LoVo (cell line): ENCODE measurements at regions not wholly inside any gene's neighbourhood (a gene's known extent, or its start where the extent isn't known, plus 50 kb on each side); places are given as distances from the start of the nearest gene placed in this dataset.

Experiments
- DNase-seq: peaks from one replicate; pipeline ENCODE4 v3.0.0-alpha.2; 2016; ENCODE audit warnings: low spot score

DNA sequence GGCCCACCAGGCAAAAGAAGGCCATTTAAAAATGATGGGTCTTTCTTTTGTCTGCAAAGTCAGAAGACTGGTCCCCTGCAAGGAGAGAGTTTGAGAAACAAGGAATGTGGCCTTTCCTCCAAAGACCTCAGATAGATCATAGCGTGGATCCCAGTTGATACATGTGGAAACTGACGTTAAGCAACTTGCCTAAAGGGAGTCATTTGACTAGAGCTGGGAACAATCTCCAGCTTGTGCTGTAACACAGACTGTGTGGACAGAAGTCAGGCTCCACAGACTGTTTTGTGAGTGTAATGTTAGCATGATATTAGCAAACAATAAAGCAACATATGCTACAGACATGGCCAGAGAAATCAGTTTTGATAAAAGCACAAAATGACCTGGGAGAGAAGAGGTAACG lies 140.4 kb upstream of the CITED2 start:
- DNase-seq = no peak

GRCh38 chr6:139510040-139510790 lies 135.8 kb upstream of the CITED2 start:
- no peak for DNase-seq

GRCh38 chr6:139509167-139509566 lies 134.7 kb upstream of the CITED2 start:
- DNase-seq = no peak

DNA sequence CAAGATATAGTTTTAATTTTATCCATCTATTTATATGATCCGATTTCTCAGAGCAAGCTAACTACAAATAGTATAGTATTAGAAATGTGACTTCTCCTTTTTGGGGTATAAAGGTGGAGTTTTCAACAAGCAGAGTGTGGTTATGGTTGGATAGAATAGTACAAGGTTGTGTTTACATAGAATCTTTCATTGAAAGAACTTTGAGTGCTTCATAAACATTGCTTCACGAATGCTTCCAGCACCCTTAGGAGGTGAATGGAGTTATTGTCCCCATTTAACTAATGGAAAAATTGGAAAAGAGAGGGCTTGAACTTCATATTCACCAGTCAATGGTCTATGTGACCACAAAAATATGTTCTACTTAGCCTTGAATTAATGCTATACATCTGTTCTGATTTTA lies 134.1 kb upstream of the CITED2 start:
- no peak for DNase-seq

- no peak for DNase-seq
Measured at GRCh38 chr6:139508023-139508422, 133.6 kb upstream of the CITED2 start.

GRCh38 chr6:139500977-139501376 lies 126.5 kb upstream of the CITED2 start:
- DNase-seq = peak; percentile 3

DNA sequence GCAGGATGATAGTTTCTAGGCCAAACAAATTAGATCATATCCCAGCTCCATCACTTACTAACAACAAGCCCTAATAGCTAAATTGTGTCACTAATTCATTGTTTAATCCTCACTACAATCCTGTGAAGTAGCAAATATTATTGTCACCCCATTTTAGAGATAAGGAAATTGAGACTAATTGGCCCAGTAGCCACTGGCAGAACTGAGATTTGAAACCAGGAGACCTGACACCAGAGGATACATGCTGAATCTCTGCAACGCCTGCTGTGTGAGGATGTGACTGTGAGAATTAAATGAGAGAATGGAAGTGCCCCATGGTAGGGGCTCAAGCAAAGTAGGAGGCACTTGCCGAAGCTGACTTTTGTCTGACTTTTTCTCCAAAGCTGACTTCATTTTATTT lies 124.3 kb upstream of the CITED2 start:
- no peak for DNase-seq

GRCh38 chr6:139497345-139497961 lies 123.0 kb upstream of the CITED2 start:
- DNase-seq = no peak

- DNase-seq = no peak
Measured at GRCh38 chr6:139496654-139497344, 122.4 kb upstream of the CITED2 start.

DNA sequence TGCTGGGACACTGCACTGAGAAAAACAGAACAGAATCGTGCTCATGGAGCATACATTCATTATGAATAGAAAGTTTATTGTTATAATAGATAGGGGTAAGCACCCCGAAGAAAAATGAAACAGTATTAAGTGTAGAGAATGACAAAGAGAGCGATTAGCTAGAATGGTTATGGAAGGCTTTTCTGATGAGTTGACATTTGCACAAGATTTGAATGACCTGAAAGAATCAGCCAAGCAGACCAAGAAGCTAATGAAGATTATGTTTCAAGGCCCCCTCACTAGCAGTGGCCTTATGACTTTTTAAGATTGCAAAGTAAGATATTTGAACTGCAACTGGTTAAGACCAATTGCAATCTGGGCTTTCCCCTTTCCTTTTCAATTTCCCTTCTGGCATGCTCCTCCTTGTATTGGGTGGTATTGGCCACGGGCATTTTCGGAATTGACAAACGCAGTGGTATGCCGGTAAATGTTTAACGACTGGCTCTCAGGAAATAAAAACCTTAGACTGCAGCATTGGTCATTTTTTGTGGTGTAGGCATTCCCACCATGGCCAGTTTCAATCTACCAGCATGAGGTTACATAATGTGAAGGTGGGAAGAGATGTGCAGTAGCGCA lies 120.0 kb upstream of the CITED2 start:
- DNase-seq = no peak

GRCh38 chr6:139490482-139490881 lies 116.0 kb upstream of the CITED2 start:
- DNase-seq = no peak

DNA sequence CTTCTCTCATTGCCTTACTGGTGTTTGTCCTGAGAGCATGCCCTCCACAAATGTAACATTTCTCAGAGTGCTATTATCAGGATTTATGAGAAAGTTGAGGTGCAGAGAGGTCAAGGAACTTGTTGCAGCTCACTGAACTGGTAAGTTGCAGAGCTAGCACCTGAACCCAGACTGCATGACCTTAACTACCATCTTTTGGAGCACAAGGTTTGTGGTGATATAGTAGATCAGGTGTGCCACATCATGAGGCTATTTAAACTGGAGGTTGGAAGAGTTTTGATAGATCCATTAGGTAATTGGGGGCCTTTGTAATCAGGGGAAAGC lies 112.0 kb upstream of the CITED2 start:
- DNase-seq = no peak

DNA sequence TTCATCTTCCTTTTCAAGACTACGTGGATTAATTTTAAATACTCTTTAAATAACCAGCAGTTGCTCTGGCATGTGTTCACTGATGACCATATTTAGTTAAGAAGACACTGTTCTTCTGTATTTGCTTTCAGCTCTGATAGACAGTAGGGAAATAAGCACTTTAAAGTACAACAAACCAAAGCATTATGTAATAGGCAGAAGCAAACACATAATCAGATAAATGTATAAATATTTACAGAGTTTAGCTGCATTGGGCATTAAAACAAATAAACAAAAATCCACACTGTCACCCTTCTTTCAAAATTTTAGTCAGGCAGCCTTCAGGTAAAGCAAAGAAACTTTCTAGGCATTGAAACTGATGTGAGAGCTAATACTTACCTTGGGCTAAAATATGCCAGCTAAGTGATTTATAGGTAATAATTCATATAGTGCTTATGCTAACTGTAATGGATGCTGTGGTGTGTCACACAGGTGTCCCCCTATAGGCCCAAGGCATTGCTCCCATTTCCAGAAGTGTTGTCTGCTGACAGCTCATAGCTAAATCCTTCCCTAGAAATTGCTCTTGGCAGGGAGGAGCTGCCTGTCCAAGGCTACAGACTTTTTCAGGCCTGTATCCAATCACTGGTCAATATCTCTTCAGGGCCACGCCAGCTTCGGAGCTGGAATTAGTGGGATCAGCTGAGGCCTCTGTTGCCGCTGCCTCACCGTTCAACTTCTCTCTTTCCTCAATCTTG lies 111.5 kb upstream of the CITED2 start:
- no peak for DNase-seq

DNA sequence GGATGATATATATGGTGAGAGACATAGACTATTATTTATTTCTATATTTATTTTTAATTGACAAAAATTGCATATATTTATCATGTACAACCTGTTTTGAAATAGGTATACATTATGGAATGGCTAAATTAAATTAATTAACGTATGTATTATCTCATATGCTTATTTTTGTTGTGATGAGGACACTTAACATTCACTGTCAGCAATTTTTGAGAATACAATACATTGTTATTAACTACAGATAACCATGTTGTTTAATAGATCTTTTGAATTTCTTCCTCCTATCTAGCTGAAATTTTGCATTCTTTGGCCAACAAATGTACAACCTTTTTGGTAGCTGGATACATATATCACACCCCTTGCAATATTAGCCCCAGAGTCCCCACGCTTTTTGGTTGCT lies 110.7 kb upstream of the CITED2 start:
- DNase-seq = no peak

DNA sequence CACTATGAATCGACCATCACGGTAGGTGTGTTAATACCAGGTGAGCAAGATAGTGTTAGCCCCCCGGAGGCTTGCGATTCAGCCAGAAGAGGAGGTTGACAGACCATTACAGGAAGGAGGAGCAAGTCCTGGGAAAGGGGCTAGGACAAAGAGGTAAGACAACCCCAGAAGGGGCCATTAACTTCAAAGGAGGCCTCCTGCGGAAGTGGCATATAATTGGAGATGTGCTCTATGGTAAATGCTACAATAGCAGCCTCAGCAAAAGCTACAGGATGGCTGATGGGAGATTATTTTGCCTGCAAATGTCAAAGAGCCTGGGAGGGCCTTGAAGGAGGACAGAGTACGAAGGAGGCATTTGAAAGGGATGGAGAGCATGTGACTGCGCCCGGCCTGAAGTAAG lies 108.6 kb upstream of the CITED2 start:
- DNase-seq = no peak

DNA sequence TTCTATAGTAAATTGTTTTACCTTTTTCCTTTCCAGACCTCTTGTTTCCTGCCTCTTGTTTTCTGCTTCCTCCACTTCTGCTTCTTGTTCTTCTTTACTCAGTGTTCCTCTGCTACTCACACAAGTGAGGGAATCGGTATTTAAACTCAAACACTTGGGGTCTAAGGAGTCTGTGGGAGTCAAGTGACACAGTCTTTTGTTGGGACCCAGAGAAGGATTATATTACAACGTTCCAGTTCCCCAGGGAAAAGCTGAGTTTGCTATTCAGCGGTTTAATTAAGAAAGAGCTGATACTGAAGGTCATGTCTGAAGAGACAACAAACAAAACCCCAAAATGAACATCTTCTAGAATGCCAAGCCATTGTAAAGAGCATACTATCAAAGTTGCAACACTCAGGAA lies 107.8 kb upstream of the CITED2 start:
- DNase-seq = no peak

- no peak for DNase-seq
Measured at GRCh38 chr6:139480356-139481165, 106.1 kb upstream of the CITED2 start.

GRCh38 chr6:139479433-139480222 lies 105.2 kb upstream of the CITED2 start:
- no peak for DNase-seq

DNA sequence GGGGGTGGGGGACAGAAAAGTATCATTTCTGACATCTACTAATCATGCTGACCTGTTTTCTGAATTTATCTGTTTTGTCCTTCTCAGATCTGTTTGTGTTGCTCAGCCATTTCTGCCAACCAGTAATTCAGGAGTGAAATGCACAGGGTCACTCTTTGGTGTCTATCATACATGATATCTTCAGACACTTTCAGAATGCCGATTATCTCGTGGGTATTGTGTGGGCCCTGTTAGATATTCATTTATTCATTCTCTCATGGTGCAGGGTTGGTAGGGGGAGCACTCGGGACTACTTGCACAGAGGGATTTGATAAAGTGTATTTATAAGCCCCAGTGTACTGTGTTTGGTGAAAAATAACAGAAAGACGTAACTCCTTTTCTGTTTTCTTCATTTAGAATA lies 101.2 kb upstream of the CITED2 start:
- no peak for DNase-seq

GRCh38 chr6:139475241-139475640 lies 100.8 kb upstream of the CITED2 start:
- no peak for DNase-seq
